ENCODE measurements at regions not wholly inside any gene's neighbourhood (a gene's known extent, or its start where the extent isn't known, plus 50 kb on each side); places are given as distances from the start of the nearest gene placed in this dataset.

DNA sequence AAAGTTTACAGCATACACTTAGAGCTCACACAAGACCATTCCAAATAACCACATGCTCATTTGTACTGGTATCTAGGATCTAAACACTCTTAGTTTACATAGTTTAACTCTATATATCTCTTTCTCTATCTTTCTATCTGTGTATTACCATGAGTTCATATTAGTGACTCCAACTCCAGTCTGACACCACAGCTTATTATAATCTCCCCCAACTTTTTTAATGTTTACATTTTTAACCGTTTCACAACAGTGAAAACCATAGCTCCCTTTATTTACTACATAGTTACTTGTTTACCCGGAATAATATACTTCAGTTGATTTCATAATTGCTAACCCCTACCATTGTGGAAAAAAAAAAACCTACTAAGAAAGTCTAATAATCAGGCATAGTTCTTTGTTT lies 362.4 kb upstream of the RGS17 start:
- no peaks in the 10 kb centered on the region for H3K79me1 ChIP-seq (ENCODE audit: low read depth in 1 of 2, low read length in 2 of 2)
- no peak overlapping the region for H3K14ac ChIP-seq (replicated peaks; ENCODE audit: low read depth, low read length)
- WGBS, 2 experiments (ENCODE audit: extremely low coverage in 2 of 2, insufficient read length in 1 of 2): no CpG with 5 or more reads among the region's 2 CpGs
- H3K9me3 ChIP-seq (ENCODE audit: control insufficient read depth, insufficient read depth, low read length): no peaks in the 10 kb centered on the region; the same call in 1 of the 2 replicates
- no peak for TF ChIP-seq MXI1 (IDR thresholded peaks at IDR 0.05; ENCODE audit: borderline replicate concordance, low read depth, low read length)
- TF ChIP-seq POLR2A (IDR thresholded peaks at IDR 0.05; ENCODE audit: low read depth, low read length): no peak
- TF ChIP-seq, protein P1, sequence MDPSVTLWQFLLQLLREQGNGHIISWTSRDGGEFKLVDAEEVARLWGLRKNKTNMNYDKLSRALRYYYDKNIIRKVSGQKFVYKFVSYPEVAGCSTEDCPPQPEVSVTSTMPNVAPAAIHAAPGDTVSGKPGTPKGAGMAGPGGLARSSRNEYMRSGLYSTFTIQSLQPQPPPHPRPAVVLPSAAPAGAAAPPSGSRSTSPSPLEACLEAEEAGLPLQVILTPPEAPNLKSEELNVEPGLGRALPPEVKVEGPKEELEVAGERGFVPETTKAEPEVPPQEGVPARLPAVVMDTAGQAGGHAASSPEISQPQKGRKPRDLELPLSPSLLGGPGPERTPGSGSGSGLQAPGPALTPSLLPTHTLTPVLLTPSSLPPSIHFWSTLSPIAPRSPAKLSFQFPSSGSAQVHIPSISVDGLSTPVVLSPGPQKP (IDR thresholded peaks at IDR 0.05; ENCODE audit: borderline replicate concordance, low read depth, low read length): no peak
- TF ChIP-seq RAD21 (IDR thresholded peaks at IDR 0.05; ENCODE audit: low read length): no peak
- TF ChIP-seq CEBPB (IDR thresholded peaks at IDR 0.05; ENCODE audit: low read depth, low read length): no peak
- TF ChIP-seq, protein P2, sequence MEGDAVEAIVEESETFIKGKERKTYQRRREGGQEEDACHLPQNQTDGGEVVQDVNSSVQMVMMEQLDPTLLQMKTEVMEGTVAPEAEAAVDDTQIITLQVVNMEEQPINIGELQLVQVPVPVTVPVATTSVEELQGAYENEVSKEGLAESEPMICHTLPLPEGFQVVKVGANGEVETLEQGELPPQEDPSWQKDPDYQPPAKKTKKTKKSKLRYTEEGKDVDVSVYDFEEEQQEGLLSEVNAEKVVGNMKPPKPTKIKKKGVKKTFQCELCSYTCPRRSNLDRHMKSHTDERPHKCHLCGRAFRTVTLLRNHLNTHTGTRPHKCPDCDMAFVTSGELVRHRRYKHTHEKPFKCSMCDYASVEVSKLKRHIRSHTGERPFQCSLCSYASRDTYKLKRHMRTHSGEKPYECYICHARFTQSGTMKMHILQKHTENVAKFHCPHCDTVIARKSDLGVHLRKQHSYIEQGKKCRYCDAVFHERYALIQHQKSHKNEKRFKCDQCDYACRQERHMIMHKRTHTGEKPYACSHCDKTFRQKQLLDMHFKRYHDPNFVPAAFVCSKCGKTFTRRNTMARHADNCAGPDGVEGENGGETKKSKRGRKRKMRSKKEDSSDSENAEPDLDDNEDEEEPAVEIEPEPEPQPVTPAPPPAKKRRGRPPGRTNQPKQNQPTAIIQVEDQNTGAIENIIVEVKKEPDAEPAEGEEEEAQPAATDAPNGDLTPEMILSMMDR (conservative IDR thresholded peaks at IDR 0.05; ENCODE audit: low read depth, low read length): no peak
- no peak for TF ChIP-seq MAFK (IDR thresholded peaks at IDR 0.05; ENCODE audit: low read depth, low read length)
- TF ChIP-seq RFX5 (IDR thresholded peaks at IDR 0.05; ENCODE audit: low read depth, low read length): no peak
- TF ChIP-seq, protein P3, sequence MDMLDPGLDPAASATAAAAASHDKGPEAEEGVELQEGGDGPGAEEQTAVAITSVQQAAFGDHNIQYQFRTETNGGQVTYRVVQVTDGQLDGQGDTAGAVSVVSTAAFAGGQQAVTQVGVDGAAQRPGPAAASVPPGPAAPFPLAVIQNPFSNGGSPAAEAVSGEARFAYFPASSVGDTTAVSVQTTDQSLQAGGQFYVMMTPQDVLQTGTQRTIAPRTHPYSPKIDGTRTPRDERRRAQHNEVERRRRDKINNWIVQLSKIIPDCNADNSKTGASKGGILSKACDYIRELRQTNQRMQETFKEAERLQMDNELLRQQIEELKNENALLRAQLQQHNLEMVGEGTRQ (IDR thresholded peaks at IDR 0.05; ENCODE audit: low read depth, low read length): no peak
- TF ChIP-seq SMC3 (IDR thresholded peaks at IDR 0.05; ENCODE audit: low read depth, low read length): no peak
- no TSS peak for BruUV-seq (replicated peaks)
- H3K18ac ChIP-seq (ENCODE audit: low read depth, low read length): no peak overlapping the region
- no peak overlapping the region for H4K5ac ChIP-seq (ENCODE audit: low read depth, low read length)
- no peak overlapping the region for H2AK5ac ChIP-seq (ENCODE audit: low read depth, low read length)
- no peak overlapping the region for H3K27ac ChIP-seq (ENCODE audit: insufficient read depth, low read length)
- H3K9me1 ChIP-seq (ENCODE audit: insufficient read depth, low read length): no peaks in the 10 kb centered on the region
- H4K20me1 ChIP-seq (ENCODE audit: insufficient read depth, low read length): no peaks in the 10 kb centered on the region
- H3K4me2 ChIP-seq (ENCODE audit: low read depth, low read length): no peak overlapping the region
- H3K4me3 ChIP-seq (ENCODE audit: insufficient read depth, low read depth, low read length): no peak overlapping the region
- H4K91ac ChIP-seq (ENCODE audit: insufficient read depth, low read depth, low read length): no peak overlapping the region
- no peaks in the 10 kb centered on the region for H3K36me3 ChIP-seq (ENCODE audit: control insufficient read depth, insufficient read depth, low read length)
- DNase-seq (no peak), ATAC-seq (ENCODE audit: low read depth) (no peak)
- dilution Hi-C loops (cut with HindIII; ENCODE audit: low sequenced_read_pairs, unreplicated experiment): no loop called here
- H3K4me1 ChIP-seq (ENCODE audit: control insufficient read depth, insufficient read depth, low read length): no peaks in the 10 kb centered on the region
- in situ Hi-C loops (cut with MboI; ENCODE audit: low sequenced_read_pairs): no loop called here
- no peak overlapping the region for H2AFZ ChIP-seq (replicated peaks; ENCODE audit: low read length, poor library complexity)
- H3K56ac ChIP-seq (ENCODE audit: extremely low read depth, insufficient read depth, low read length): no peak overlapping the region
- no peak overlapping the region for H2BK120ac ChIP-seq (ENCODE audit: low read depth, low read length)
- H3K27me3 ChIP-seq (ENCODE audit: control insufficient read depth, insufficient read depth, low read length): no peaks in the 10 kb centered on the region
- no peak overlapping the region for H3K4ac ChIP-seq (ENCODE audit: low read depth, low read length)
- no peak overlapping the region for H3K9ac ChIP-seq (ENCODE audit: low read depth, low read length)
- intact Hi-C loops (cut with micrococcal nuclease): no loop called here
- ChIA-PET CTCF (no interaction called here), POLR2A (ENCODE audit: unreplicated experiment) (no interaction called here)
- H2BK15ac ChIP-seq (ENCODE audit: low read depth, low read length): no peak overlapping the region
- no peak overlapping the region for H3K23ac ChIP-seq (ENCODE audit: low read depth, low read length)
- no peak overlapping the region for H4K8ac ChIP-seq (ENCODE audit: low read depth in 2 of 2, low read length in 2 of 2)
- no peak overlapping the region for H2BK5ac ChIP-seq (ENCODE audit: low read depth, low read length, poor library complexity, severe bottlenecking)
- no peak overlapping the region for H2BK20ac ChIP-seq (ENCODE audit: low read depth, low read length)
- H2AK9ac ChIP-seq (replicated peaks; ENCODE audit: low read depth, low read length, poor library complexity): no peak overlapping the region
